Transverse colon (tissue), 4 donors: ENCODE measurements at regions not wholly inside any gene's neighbourhood (a gene's known extent, or its start where the extent isn't known, plus 50 kb on each side); places are given as distances from the start of the nearest gene placed in this dataset.

Experiments used
- EP300 ChIP-seq: sonication (generic); formaldehyde crosslinking; IDR thresholded peaks from one replicate; pipeline ENCODE4 v1.6.1; 2017; ENCODE audit warnings: antibody characterized with exemption, low read depth
- POLR2A ChIP-seq: fragments of 450-650 bp; IDR thresholded peaks from one replicate; pipeline ENCODE4 v1.6.1; 2016; ENCODE audit warnings: antibody characterized with exemption, mild to moderate bottlenecking, moderate library complexity
- POLR2AphosphoS5 ChIP-seq, 3 donors: sonication (generic); formaldehyde crosslinking; IDR thresholded peaks; one replicate each; pipeline ENCODE4 v1.6.1; 2016; ENCODE audit warnings: antibody characterized with exemption in 3 of 3
- TF ChIP-seq, protein P1 (sequence below), 5 experiments: fragments of 200-600 bp in 3 of 5; fragments of 450-650 bp in 2 of 5; sonication (generic) in 3 of 5; IDR thresholded peaks; 1 replicate in 2 of 5; 2 replicates in 3 of 5; pipeline ENCODE4 v1.5.1; 2016 to 2017; ENCODE audit warnings: antibody characterized with exemption in 5 of 5, inconsistent platforms in 3 of 5, mild to moderate bottlenecking in 2 of 5, moderate library complexity in 1 of 5

DNA sequence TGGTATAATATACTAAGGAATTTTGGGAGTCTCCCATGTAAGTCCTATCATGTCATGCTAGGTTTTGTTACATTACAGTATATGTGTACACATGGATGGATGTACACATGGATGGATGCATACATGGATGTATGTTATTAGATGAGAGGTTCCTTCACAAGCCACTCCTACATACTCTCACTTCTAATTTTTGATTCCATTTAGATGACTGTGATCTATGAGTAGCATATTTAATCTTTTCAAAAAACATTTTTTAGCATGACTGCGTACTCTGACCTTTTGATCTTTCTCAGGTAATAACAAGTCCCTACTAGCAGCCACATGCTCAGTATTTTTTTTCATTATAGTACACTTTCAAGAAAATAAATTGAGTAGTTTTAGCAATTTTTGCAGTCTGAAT lies 441.8 kb downstream of the SLITRK1 start:
- no peak for TF ChIP-seq POLR2A
- no peak for TF ChIP-seq EP300
- TF ChIP-seq POLR2AphosphoS5 (IDR thresholded peaks at IDR 0.05), result no peak
- TF ChIP-seq, protein P1, sequence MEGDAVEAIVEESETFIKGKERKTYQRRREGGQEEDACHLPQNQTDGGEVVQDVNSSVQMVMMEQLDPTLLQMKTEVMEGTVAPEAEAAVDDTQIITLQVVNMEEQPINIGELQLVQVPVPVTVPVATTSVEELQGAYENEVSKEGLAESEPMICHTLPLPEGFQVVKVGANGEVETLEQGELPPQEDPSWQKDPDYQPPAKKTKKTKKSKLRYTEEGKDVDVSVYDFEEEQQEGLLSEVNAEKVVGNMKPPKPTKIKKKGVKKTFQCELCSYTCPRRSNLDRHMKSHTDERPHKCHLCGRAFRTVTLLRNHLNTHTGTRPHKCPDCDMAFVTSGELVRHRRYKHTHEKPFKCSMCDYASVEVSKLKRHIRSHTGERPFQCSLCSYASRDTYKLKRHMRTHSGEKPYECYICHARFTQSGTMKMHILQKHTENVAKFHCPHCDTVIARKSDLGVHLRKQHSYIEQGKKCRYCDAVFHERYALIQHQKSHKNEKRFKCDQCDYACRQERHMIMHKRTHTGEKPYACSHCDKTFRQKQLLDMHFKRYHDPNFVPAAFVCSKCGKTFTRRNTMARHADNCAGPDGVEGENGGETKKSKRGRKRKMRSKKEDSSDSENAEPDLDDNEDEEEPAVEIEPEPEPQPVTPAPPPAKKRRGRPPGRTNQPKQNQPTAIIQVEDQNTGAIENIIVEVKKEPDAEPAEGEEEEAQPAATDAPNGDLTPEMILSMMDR (IDR thresholded peaks at IDR 0.05), result no peak
